SK-N-SH treated with all-trans-retinoic acid at 6 μM for 48 hours (cell line): ENCODE measurements at regions not wholly inside any gene's neighbourhood (a gene's known extent, or its start where the extent isn't known, plus 50 kb on each side); places are given as distances from the start of the nearest gene placed in this dataset.
A peak's percentile ranks its signal among the peaks of the same experiment; 100 is the strongest.

Experiments used
- ATAC-seq: fragments of 200-7000 bp; cut with Tn5 transposase; 3 replicates; pipeline ENCODE4 v1.9.1; 2020; ENCODE audit warnings: mild to moderate bottlenecking, moderate library complexity
- ARNTL ChIP-seq: fragments of 450-650 bp; formaldehyde crosslinking; IDR thresholded peaks from 2 replicates; pipeline ENCODE4 v1.5.0; 2020; ENCODE audit warnings: low read depth, mild to moderate bottlenecking, moderate library complexity, borderline replicate concordance
- BACH2 ChIP-seq: fragments of 250-450 bp; sonication (Bioruptor Pico); IDR thresholded peaks from 2 replicates; pipeline ENCODE4 v1.9.0; 2021; ENCODE audit warnings: mild to moderate bottlenecking, borderline replicate concordance
- CREB5 ChIP-seq: fragments of 250-450 bp; sonication (Bioruptor Pico); IDR thresholded peaks from 2 replicates; pipeline ENCODE4 v1.5.1; 2020; ENCODE audit warnings: low read depth, mild to moderate bottlenecking, moderate library complexity
- CSDC2 ChIP-seq: fragments of 250-450 bp; sonication (Bioruptor Pico); IDR thresholded peaks from 2 replicates; pipeline ENCODE4 v1.5.0; 2020; ENCODE audit warnings: mild to moderate bottlenecking, moderate library complexity
- ESRRG ChIP-seq: fragments of 250-450 bp; sonication (Bioruptor Pico); IDR thresholded peaks from 2 replicates; pipeline ENCODE4 v1.6.1; 2021; ENCODE audit warnings: mild to moderate bottlenecking
- GLIS3 ChIP-seq: fragments of 250-450 bp; sonication (Bioruptor Pico); IDR thresholded peaks from 2 replicates; pipeline ENCODE4 v1.5.0; 2020; ENCODE audit warnings: mild to moderate bottlenecking, moderate library complexity
- ISL1 ChIP-seq: fragments of 250-450 bp; sonication (Bioruptor Pico); IDR thresholded peaks from 2 replicates; pipeline ENCODE4 v2.1.2; 2022; ENCODE audit warnings: mild to moderate bottlenecking, moderate library complexity
- OSR1 ChIP-seq: fragments of 250-450 bp; sonication (Bioruptor Pico); IDR thresholded peaks from 2 replicates; pipeline ENCODE4 v1.8.0; 2022; ENCODE audit warnings: moderate library complexity, mild to moderate bottlenecking, inconsistent platforms
- PATZ1 ChIP-seq: fragments of 250-450 bp; sonication (Bioruptor Pico); IDR thresholded peaks from 2 replicates; pipeline ENCODE4 v1.8.0; 2020; ENCODE audit warnings: mild to moderate bottlenecking, moderate library complexity, borderline replicate concordance
- POU6F1 ChIP-seq: fragments of 250-450 bp; sonication (Bioruptor Pico); IDR thresholded peaks from 2 replicates; pipeline ENCODE4 v1.8.0; 2021; ENCODE audit warnings: low read depth, mild to moderate bottlenecking, moderate library complexity, borderline replicate concordance
- RARB ChIP-seq: fragments of 250-450 bp; sonication (Bioruptor Pico); IDR thresholded peaks from 2 replicates; pipeline ENCODE4 v1.8.0; 2021; ENCODE audit warnings: mild to moderate bottlenecking, moderate library complexity
- SNAI2 ChIP-seq: fragments of 250-450 bp; sonication (Bioruptor Pico); IDR thresholded peaks from 2 replicates; pipeline ENCODE4 v1.5.0; 2020; ENCODE audit warnings: mild to moderate bottlenecking, moderate library complexity
- TCF4 ChIP-seq: fragments of 250-450 bp; sonication (Bioruptor Pico); IDR thresholded peaks from 2 replicates; pipeline ENCODE4 v1.8.0; 2021; ENCODE audit warnings: mild to moderate bottlenecking, moderate library complexity, borderline replicate concordance
- TOX ChIP-seq: fragments of 250-450 bp; sonication (Bioruptor Pico); IDR thresholded peaks from 2 replicates; pipeline ENCODE4 v1.8.0; 2021; ENCODE audit warnings: mild to moderate bottlenecking, moderate library complexity, borderline replicate concordance
- TSHZ2 ChIP-seq: fragments of 250-450 bp; sonication (Bioruptor Pico); IDR thresholded peaks from 2 replicates; pipeline ENCODE4 v1.5.0; 2020; ENCODE audit warnings: mild to moderate bottlenecking, moderate library complexity
- ZC3H10 ChIP-seq: fragments of 250-450 bp; sonication (Bioruptor Pico); IDR thresholded peaks from 2 replicates; pipeline ENCODE4 v1.5.1; 2021; ENCODE audit warnings: mild to moderate bottlenecking, moderate library complexity
- ZNF565 ChIP-seq: fragments of 450-650 bp; formaldehyde crosslinking; conservative IDR thresholded peaks from 2 replicates; pipeline ENCODE4 v1.5.0; 2020; ENCODE audit warnings: low read depth, mild to moderate bottlenecking, moderate library complexity
- ZNF70 ChIP-seq: fragments of 450-650 bp; formaldehyde crosslinking; IDR thresholded peaks from 2 replicates; pipeline ENCODE4 v1.5.0; 2020; ENCODE audit warnings: mild to moderate bottlenecking, moderate library complexity
- ZNF8 ChIP-seq: fragments of 450-650 bp; formaldehyde crosslinking; IDR thresholded peaks from 2 replicates; pipeline ENCODE4 v1.5.0; 2020; ENCODE audit warnings: mild to moderate bottlenecking, moderate library complexity

- no peak for TF ChIP-seq TSHZ2 (CRISPR knock-in tag)
- no peak for TF ChIP-seq ISL1 (CRISPR knock-in tag)
- TF ChIP-seq GLIS3 = no peak
- TF ChIP-seq ARNTL = no peak
- TF ChIP-seq ESRRG = no peak
- TF ChIP-seq, all 23 proteins: peak for 0
Measured at GRCh38 chr4:17018013-17018412, 119.6 kb upstream of the LDB2 start (continued).

- ATAC-seq = peak; percentile 60; the same call in 2 of the 3 replicates
- no peak for TF ChIP-seq ARNTL
- TF ChIP-seq CSDC2 = no peak
- no peak for TF ChIP-seq ZNF70
- no peak for TF ChIP-seq CREB5 (CRISPR knock-in tag)
- TF ChIP-seq ZC3H10 (CRISPR knock-in tag) = no peak
- TF ChIP-seq ZNF8 (CRISPR knock-in tag) = no peak
- no peak for TF ChIP-seq TOX (CRISPR knock-in tag)
- TF ChIP-seq TCF4 (CRISPR knock-in tag) = no peak
- no peak for TF ChIP-seq ISL1 (CRISPR knock-in tag)
- TF ChIP-seq RARB (CRISPR knock-in tag) = no peak
- TF ChIP-seq TSHZ2 (CRISPR knock-in tag) = no peak
- no peak for TF ChIP-seq PATZ1 (CRISPR knock-in tag)
- no peak for TF ChIP-seq ZNF565 (CRISPR knock-in tag)
- no peak for TF ChIP-seq BACH2 (CRISPR knock-in tag)
- TF ChIP-seq ESRRG = no peak
Measured at GRCh38 chr4:17013382-17014006, 115.0 kb upstream of the LDB2 start.

GRCh38 chr4:17012451-17012850 lies 114.0 kb upstream of the LDB2 start:
- ATAC-seq = no peak
- TF ChIP-seq CREB5 (CRISPR knock-in tag) = no peak
- TF ChIP-seq PATZ1 (CRISPR knock-in tag) = no peak
- no peak for TF ChIP-seq SNAI2 (CRISPR knock-in tag)
- no peak for TF ChIP-seq TCF4 (CRISPR knock-in tag)
- TF ChIP-seq POU6F1 (CRISPR knock-in tag) = no peak
- no peak for TF ChIP-seq RARB (CRISPR knock-in tag)
- TF ChIP-seq OSR1 (CRISPR knock-in tag) = no peak
- no peak for TF ChIP-seq ESRRG
- TF ChIP-seq ZC3H10 (CRISPR knock-in tag) = no peak
- TF ChIP-seq CSDC2 = no peak
- TF ChIP-seq TSHZ2 (CRISPR knock-in tag) = no peak
- TF ChIP-seq, all 23 proteins: peak for 0
